ENCODE measurements at regions not wholly inside any gene's neighbourhood (a gene's known extent, or its start where the extent isn't known, plus 50 kb on each side); places are given as distances from the start of the nearest gene placed in this dataset.

GRCh38 chr6:167412506-167412905, 87.6 kb downstream of the TTLL2 start:
- no TSS peak for BruUV-seq (replicated peaks)
- H3K9me3 ChIP-seq (ENCODE audit: control insufficient read depth in 1 of 2, insufficient read depth in 1 of 2, low read depth in 1 of 2, low read length in 2 of 2) = no peaks in the 10 kb centered on the region
- intact Hi-C loops (cut with micrococcal nuclease) = no loop called here
- no peaks in the 10 kb centered on the region for H3K79me2 ChIP-seq (ENCODE audit: insufficient read depth, low read length)
- no peaks in the 10 kb centered on the region for H3K36me3 ChIP-seq (ENCODE audit: control insufficient read depth in 1 of 2, insufficient read depth in 2 of 2, low read length in 2 of 2)
- H3K27ac ChIP-seq (ENCODE audit: low read depth, low read length) = no peak overlapping the region
- no peak overlapping the region for H3K4me3 ChIP-seq (replicated peaks in 1 of 2; ENCODE audit: low read depth in 1 of 2, low read length in 2 of 2)
- POLR2A ChIA-PET = no interaction called here
- no peak overlapping the region for H2AFZ ChIP-seq (ENCODE audit: low read depth, low read length, poor library complexity, severe bottlenecking)
- H3K9ac ChIP-seq (ENCODE audit: low read length) = no peak overlapping the region
- peaks cover 22% of the 10 kb centered on the region for H3K27me3 ChIP-seq (ENCODE audit: insufficient read depth, low read length)
- ATAC-seq = no peak
- DNase-seq (ENCODE audit: low read depth, low spot score) = no peak
- CTCF ChIA-PET = no interaction called here
- no peaks in the 10 kb centered on the region for H3K9me2 ChIP-seq (ENCODE audit: insufficient read depth)
- H3K4me1 ChIP-seq (ENCODE audit: control insufficient read depth in 1 of 2, insufficient read depth in 2 of 2, low read length in 2 of 2) = no peaks in the 10 kb centered on the region
- H4K20me1 ChIP-seq (ENCODE audit: insufficient read depth) = no peaks in the 10 kb centered on the region
- H3K4me2 ChIP-seq (ENCODE audit: low read length) = no peak overlapping the region
- RAD21 ChIA-PET (ENCODE audit: low non-redundant PET in 1 of 2, low total read pairs in 2 of 2, uncharacterized antibody in 2 of 2, unreplicated experiment in 2 of 2) = no interaction called here
- TF ChIP-seq ZFX (IDR thresholded peaks at IDR 0.05) = no peak
- TF ChIP-seq POLR2A (IDR thresholded peaks at IDR 0.05; ENCODE audit: borderline replicate concordance, extremely low read depth, insufficient read depth, insufficient read length) = no peak
- no peak for TF ChIP-seq CEBPB (IDR thresholded peaks at IDR 0.05; ENCODE audit: low read depth)
- no peak for TF ChIP-seq CTCF (IDR thresholded peaks at IDR 0.05 in 2 of 3, conservative IDR thresholded peaks at IDR 0.05 in 1 of 3; ENCODE audit: borderline replicate concordance in 1 of 3, insufficient read depth in 1 of 3, low read depth in 2 of 3, low read length in 2 of 3)
- no peak for TF ChIP-seq TCF7L2 (IDR thresholded peaks at IDR 0.05; ENCODE audit: borderline replicate concordance, extremely low read depth, insufficient read depth, insufficient read length)

- ChIA-PET POLR2A (no interaction called here), CTCF (no interaction called here), RAD21 (ENCODE audit: low non-redundant PET in 1 of 2, low total read pairs in 2 of 2, uncharacterized antibody in 2 of 2, unreplicated experiment in 2 of 2) (no interaction called here)
- ATAC-seq (no peak), DNase-seq (ENCODE audit: low read depth, low spot score) (no peak)
- H3K27ac ChIP-seq (ENCODE audit: low read depth, low read length) = no peak overlapping the region
- no peaks in the 10 kb centered on the region for H3K9me2 ChIP-seq (ENCODE audit: insufficient read depth)
- H3K4me3 ChIP-seq (replicated peaks in 1 of 2; ENCODE audit: low read depth in 1 of 2, low read length in 2 of 2) = no peak overlapping the region
- H3K4me1 ChIP-seq (ENCODE audit: control insufficient read depth in 1 of 2, insufficient read depth in 2 of 2, low read length in 2 of 2) = no peaks in the 10 kb centered on the region
- H3K9ac ChIP-seq (ENCODE audit: low read length) = no peak overlapping the region
- H3K4me2 ChIP-seq (ENCODE audit: low read length) = no peak overlapping the region
- no peak overlapping the region for H2AFZ ChIP-seq (ENCODE audit: low read depth, low read length, poor library complexity, severe bottlenecking)
- no TSS peak for BruUV-seq (replicated peaks)
- intact Hi-C loops (cut with micrococcal nuclease) = no loop called here
- no peaks in the 10 kb centered on the region for H4K20me1 ChIP-seq (ENCODE audit: insufficient read depth)
- no peaks in the 10 kb centered on the region for H3K36me3 ChIP-seq (ENCODE audit: control insufficient read depth in 1 of 2, insufficient read depth in 2 of 2, low read length in 2 of 2)
- no peaks in the 10 kb centered on the region for H3K79me2 ChIP-seq (ENCODE audit: insufficient read depth, low read length)
- peaks cover 38% of the 10 kb centered on the region for H3K27me3 ChIP-seq (ENCODE audit: insufficient read depth, low read length)
- no peaks in the 10 kb centered on the region for H3K9me3 ChIP-seq (ENCODE audit: control insufficient read depth in 1 of 2, insufficient read depth in 1 of 2, low read depth in 1 of 2, low read length in 2 of 2)
- TF ChIP-seq EGR1 (IDR thresholded peaks at IDR 0.05; ENCODE audit: low read depth) = no peak
- TF ChIP-seq ZBTB33 (IDR thresholded peaks at IDR 0.05; ENCODE audit: extremely low read depth, insufficient replicate concordance, low read length) = no peak
- no peak for TF ChIP-seq SP1 (IDR thresholded peaks at IDR 0.05; ENCODE audit: low read depth)
- no peak for TF ChIP-seq JUND (IDR thresholded peaks at IDR 0.05)
- no peak for TF ChIP-seq CEBPB (IDR thresholded peaks at IDR 0.05; ENCODE audit: low read depth)
- TF ChIP-seq EZH2phosphoT487 (IDR thresholded peaks at IDR 0.05; ENCODE audit: borderline replicate concordance) = no peak
- TF ChIP-seq EZH2 (IDR thresholded peaks at IDR 0.05) = no peak
- TF ChIP-seq MAX (IDR thresholded peaks at IDR 0.05) = no peak
- TF ChIP-seq POLR2A (IDR thresholded peaks at IDR 0.05; ENCODE audit: borderline replicate concordance, extremely low read depth, insufficient read depth, insufficient read length) = no peak
- no peak for TF ChIP-seq ATF3 (IDR thresholded peaks at IDR 0.05)
- no peak for TF ChIP-seq FOSL1 (IDR thresholded peaks at IDR 0.05; ENCODE audit: low read depth)
- no peak for TF ChIP-seq CBX3 (IDR thresholded peaks at IDR 0.05; ENCODE audit: low read depth)
Observed at GRCh38 chr6:167415441-167415961, 90.6 kb downstream of the TTLL2 start.

Measured in HCT116 (cell line).